ENCODE measurements at regions not wholly inside any gene's neighbourhood (a gene's known extent, or its start where the extent isn't known, plus 50 kb on each side); places are given as distances from the start of the nearest gene placed in this dataset.

GRCh38 chr6:156597095-156597494 is 180.1 kb upstream of the ARID1B start:
- no peak for DNase-seq (ENCODE audit: low read depth)
- TF ChIP-seq CTCF (IDR thresholded peaks at IDR 0.05; ENCODE audit: low read depth, low read length, missing control alignments) = no peak
- in situ Hi-C loops (cut with HindIII; ENCODE audit: low sequenced_read_pairs) = no loop called here
- H3K4me3 ChIP-seq (ENCODE audit: low read depth, low read length) = no peak overlapping the region

- in situ Hi-C loops (cut with HindIII; ENCODE audit: low sequenced_read_pairs) = no loop called here
- H3K4me3 ChIP-seq (ENCODE audit: low read depth, low read length) = no peak overlapping the region
- DNase-seq (ENCODE audit: low read depth) = peak; percentile 24
- no peak for TF ChIP-seq CTCF (IDR thresholded peaks at IDR 0.05; ENCODE audit: low read depth, low read length, missing control alignments)
These were observed 181.7 kb upstream of the ARID1B start for GRCh38 chr6:156595476-156595875.

- no peak for TF ChIP-seq CTCF (IDR thresholded peaks at IDR 0.05; ENCODE audit: low read depth, low read length, missing control alignments)
- no peak overlapping the region for H3K4me3 ChIP-seq (ENCODE audit: low read depth, low read length)
- DNase-seq (ENCODE audit: low read depth) = no peak
- in situ Hi-C loops (cut with HindIII; ENCODE audit: low sequenced_read_pairs) = no loop called here
These were observed 183.3 kb upstream of the ARID1B start for GRCh38 chr6:156593893-156594292.

GRCh38 chr6:156593127-156593526 is 184.1 kb upstream of the ARID1B start:
- DNase-seq (ENCODE audit: low read depth) = no peak
- in situ Hi-C loops (cut with HindIII; ENCODE audit: low sequenced_read_pairs) = no loop called here
- TF ChIP-seq CTCF (IDR thresholded peaks at IDR 0.05; ENCODE audit: low read depth, low read length, missing control alignments) = no peak
- H3K4me3 ChIP-seq (ENCODE audit: low read depth, low read length) = no peak overlapping the region

- TF ChIP-seq CTCF (IDR thresholded peaks at IDR 0.05; ENCODE audit: low read depth, low read length, missing control alignments) = peak; percentile 10
- in situ Hi-C loops (cut with HindIII; ENCODE audit: low sequenced_read_pairs) = no loop called here
- DNase-seq (ENCODE audit: low read depth) = no peak
These were observed 186.7 kb upstream of the ARID1B start for GRCh38 chr6:156590482-156590881.

GRCh38 chr6:156589281-156589680 is 187.9 kb upstream of the ARID1B start:
- no peak overlapping the region for H3K4me3 ChIP-seq (ENCODE audit: low read depth, low read length)
- DNase-seq (ENCODE audit: low read depth) = peak; percentile 64
- in situ Hi-C loops (cut with HindIII; ENCODE audit: low sequenced_read_pairs) = no loop called here
- no peak for TF ChIP-seq CTCF (IDR thresholded peaks at IDR 0.05; ENCODE audit: low read depth, low read length, missing control alignments)

More at GRCh38 chr6:156590482-156590881, 186.7 kb upstream of the ARID1B start:
- H3K4me3 ChIP-seq (ENCODE audit: low read depth, low read length) = no peak overlapping the region

All from astrocyte of the cerebellum (primary cell).